H7 (cell line): ENCODE measurements at regions not wholly inside any gene's neighbourhood (a gene's known extent, or its start where the extent isn't known, plus 50 kb on each side); places are given as distances from the start of the nearest gene placed in this dataset.

Experiments used
- DNase-seq: peaks from one replicate; pipeline ENCODE4 v3.0.0; 2012
- H3K27me3 ChIP-seq: 2 replicates; pipeline ENCODE4 v1.6.0; 2011; ENCODE audit warnings: mild to moderate bottlenecking, low read length; ENCODE audit not compliant: control insufficient read depth, insufficient read depth
- H3K36me3 ChIP-seq: replicated peaks from 2 replicates; pipeline ENCODE4 v1.5.1; 2011; ENCODE audit warnings: low read length; ENCODE audit not compliant: control insufficient read depth, insufficient read depth
- H3K4me3 ChIP-seq: 2 replicates; pipeline ENCODE4 v1.5.1; 2011; ENCODE audit warnings: low read depth, mild to moderate bottlenecking, control low read depth, low read length, moderate library complexity; ENCODE audit not compliant: insufficient read depth

DNA sequence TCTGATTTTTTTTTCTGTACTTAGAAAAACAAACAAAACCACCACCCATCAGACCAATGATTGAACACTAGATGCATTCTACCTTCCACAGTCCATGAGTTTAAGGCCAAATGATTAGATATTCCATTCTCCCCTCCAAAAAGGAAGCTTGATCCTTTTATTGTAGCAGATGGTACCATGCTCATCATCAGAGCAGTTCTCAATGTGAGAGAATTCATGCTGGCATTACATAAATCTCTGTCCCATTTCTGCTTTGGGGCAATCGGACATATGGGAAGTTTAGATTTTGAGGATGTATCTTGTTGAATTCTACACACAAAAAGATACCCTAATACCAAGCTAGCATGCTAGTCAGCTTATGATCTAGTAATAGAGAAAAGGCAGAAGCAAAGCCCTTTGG is 186.6 kb downstream of the RAD51AP2 start:
- Histone ChIP-seq H3K27me3 (no peaks in the 10 kb centered on the region), H3K4me3 (no peak overlapping the region), H3K36me3 (no peaks in the 10 kb centered on the region)
- DNase-seq: no peak

DNA sequence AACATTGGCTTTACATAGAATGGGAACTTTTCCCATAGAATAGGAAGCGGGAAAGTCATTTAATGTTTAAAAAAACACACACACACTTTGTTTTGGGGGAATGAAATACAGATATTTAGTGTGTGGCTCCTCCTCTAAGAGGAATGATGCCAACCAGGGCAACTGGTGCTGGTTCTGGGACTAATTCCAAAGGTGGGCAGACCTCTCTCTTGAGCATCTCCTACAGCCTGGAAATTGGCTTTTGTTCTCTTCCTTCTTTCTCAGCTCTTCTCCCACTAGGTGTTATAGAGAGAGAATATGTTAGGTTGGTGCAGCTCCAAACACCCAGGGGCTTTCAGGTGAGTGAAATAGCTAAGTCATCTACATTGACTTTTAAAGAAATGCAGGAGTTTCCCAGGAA is 190.1 kb downstream of the RAD51AP2 start:
- Histone ChIP-seq H3K4me3 (no peak overlapping the region), H3K36me3 (no peaks in the 10 kb centered on the region), H3K27me3 (no peaks in the 10 kb centered on the region)
- no peak for DNase-seq

GRCh38 chr2:17327649-17328048 is 190.6 kb downstream of the RAD51AP2 start:
- DNase-seq: no peak
- H3K4me3 ChIP-seq: no peak overlapping the region
- H3K27me3 ChIP-seq: no peaks in the 10 kb centered on the region
- H3K36me3 ChIP-seq: no peaks in the 10 kb centered on the region

GRCh38 chr2:17326717-17327116 is 191.5 kb downstream of the RAD51AP2 start:
- no peak overlapping the region for H3K4me3 ChIP-seq
- no peak for DNase-seq
- no peaks in the 10 kb centered on the region for H3K27me3 ChIP-seq
- H3K36me3 ChIP-seq: no peaks in the 10 kb centered on the region

DNA sequence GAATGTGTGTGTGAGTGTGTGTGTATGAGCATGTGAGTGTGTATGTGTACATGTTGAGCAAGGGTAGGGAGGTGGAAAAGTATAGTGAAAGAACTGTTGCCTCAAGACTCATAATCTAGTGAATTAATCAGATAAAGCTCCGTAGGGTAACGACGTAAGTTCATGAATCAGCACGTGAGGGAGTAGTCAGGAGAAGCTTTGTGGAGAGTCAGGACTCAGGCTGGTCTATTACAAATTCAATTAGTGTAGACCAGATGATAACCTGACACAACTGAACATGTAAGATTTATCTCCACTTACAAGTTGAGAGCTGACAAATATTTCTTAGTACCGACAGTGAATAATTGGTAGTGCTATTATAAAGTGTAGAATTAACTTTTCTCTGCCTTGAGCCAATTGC is 194.5 kb downstream of the RAD51AP2 start:
- H3K4me3 ChIP-seq: no peak overlapping the region
- no peaks in the 10 kb centered on the region for H3K27me3 ChIP-seq
- no peak for DNase-seq
- no peaks in the 10 kb centered on the region for H3K36me3 ChIP-seq

DNA sequence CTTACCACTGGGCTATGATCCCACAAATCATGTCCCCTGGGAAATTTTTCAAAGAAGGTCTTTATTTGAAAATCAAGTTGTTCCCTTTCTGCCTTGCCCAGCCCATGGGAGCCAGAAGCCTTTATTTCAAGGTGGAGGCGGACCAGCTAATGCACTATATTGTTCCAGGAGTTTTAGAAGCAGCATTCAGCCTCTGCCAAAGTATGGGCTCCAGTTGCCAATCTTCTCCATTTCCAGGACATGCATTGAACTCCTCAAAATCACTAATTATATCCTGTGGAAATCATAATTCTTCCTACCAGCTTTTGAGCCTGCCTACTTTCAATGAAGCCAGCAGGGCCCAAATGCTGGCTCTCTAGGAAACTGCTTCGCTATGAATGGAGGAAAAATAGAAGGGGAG is 195.8 kb downstream of the RAD51AP2 start:
- Histone ChIP-seq H3K36me3 (no peaks in the 10 kb centered on the region), H3K4me3 (no peak overlapping the region), H3K27me3 (no peaks in the 10 kb centered on the region)
- no peak for DNase-seq

DNA sequence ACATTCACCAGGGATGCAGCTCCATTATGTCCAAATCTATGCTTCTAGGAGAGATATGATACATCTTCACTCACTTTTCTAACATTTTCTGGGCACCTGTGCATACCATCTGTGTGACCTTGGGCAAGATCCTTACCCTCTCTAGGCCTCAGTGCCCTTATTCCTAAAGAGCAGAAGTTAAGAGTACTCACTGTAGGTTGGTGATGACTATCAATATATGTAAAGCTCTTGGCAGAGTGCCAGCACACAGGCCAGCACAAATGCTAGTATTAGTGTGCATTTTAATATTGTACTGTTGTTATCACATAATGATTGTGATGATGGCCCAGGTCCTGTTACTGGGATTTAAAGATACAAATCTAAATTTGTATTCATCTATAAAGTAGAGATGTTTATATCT is 199.2 kb downstream of the RAD51AP2 start:
- Histone ChIP-seq H3K4me3 (no peak overlapping the region), H3K27me3 (no peaks in the 10 kb centered on the region), H3K36me3 (no peaks in the 10 kb centered on the region)
- DNase-seq: no peak

GRCh38 chr2:17318013-17318412 is 200.2 kb downstream of the RAD51AP2 start:
- DNase-seq: no peak
- Histone ChIP-seq H3K27me3 (no peaks in the 10 kb centered on the region), H3K36me3 (no peaks in the 10 kb centered on the region), H3K4me3 (no peak overlapping the region)

- Histone ChIP-seq H3K4me3 (no peak overlapping the region), H3K36me3 (no peaks in the 10 kb centered on the region), H3K27me3 (no peaks in the 10 kb centered on the region)
- DNase-seq: no peak
Measured at GRCh38 chr2:17317439-17317976, 200.7 kb downstream of the RAD51AP2 start.

GRCh38 chr2:17313261-17313660 is 205.0 kb downstream of the RAD51AP2 start:
- Histone ChIP-seq H3K36me3 (no peaks in the 10 kb centered on the region), H3K4me3 (no peak overlapping the region), H3K27me3 (no peaks in the 10 kb centered on the region)
- DNase-seq: no peak

DNA sequence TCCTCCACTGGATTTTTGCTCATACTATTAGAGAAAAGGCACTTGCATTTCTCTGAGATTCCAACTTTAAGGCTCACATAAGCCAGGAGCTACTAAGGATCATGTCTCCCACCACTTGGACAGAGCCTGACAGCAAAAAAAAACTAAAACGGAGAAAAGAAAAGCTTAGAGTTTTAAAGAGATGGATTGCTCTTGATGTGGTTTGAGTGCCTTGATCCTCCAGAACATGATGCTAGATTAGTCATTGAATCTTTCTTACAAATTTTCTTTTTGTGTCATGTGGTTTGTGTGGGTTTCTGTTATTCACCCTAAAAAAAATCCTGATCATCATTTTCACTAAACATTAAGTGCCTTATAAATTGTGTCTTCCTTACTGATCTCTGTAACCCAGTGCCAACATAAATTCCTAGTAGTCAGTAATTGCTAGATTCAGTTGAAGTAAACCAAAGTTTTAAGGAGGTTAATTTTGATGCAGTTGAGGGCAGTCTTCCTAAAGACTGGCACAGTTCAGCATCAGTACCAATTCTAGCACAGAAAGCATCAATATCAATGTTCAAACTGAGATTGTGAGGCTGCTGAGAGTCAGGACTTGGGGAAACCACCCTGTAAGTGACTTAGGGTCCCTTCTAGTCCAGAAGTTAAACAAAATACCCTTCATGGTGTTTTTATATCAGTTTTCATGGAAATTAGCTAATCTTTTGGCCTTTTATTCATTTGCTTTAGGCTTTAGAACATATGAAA is 206.3 kb downstream of the RAD51AP2 start:
- no peak for DNase-seq
- no peak overlapping the region for H3K4me3 ChIP-seq
- no peaks in the 10 kb centered on the region for H3K36me3 ChIP-seq
- no peaks in the 10 kb centered on the region for H3K27me3 ChIP-seq

GRCh38 chr2:17311106-17311619 is 207.1 kb downstream of the RAD51AP2 start:
- no peak overlapping the region for H3K4me3 ChIP-seq
- H3K36me3 ChIP-seq: no peaks in the 10 kb centered on the region
- H3K27me3 ChIP-seq: no peaks in the 10 kb centered on the region
- DNase-seq: peak; percentile 31

GRCh38 chr2:17309741-17310339 is 208.4 kb downstream of the RAD51AP2 start:
- peak; percentile 62 for DNase-seq

DNA sequence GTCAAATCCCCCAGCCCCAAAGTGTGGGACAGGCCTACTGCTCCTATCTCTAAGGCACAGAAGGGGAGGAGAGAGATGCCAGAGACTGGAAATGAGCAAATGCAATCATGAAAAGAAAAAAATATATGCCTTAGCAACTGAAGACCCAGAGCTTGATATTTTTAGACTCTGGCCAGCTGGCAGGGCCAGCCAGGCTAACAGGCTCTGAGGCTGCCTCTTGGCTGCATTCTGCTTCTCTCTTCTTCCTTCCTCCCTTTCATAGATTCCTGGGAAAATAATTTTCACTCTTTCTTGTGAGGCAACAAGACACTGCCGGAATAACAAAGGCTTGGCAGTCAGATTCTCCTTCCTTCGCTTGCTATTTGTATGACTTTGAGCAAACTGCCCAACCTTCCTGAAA is 209.1 kb downstream of the RAD51AP2 start:
- no peak overlapping the region for H3K4me3 ChIP-seq
- H3K27me3 ChIP-seq: no peaks in the 10 kb centered on the region
- no peak for DNase-seq
- H3K36me3 ChIP-seq: no peaks in the 10 kb centered on the region

More at GRCh38 chr2:17309741-17310339, 208.4 kb downstream of the RAD51AP2 start:
- no peaks in the 10 kb centered on the region for H3K36me3 ChIP-seq
- H3K27me3 ChIP-seq: no peaks in the 10 kb centered on the region
- no peak overlapping the region for H3K4me3 ChIP-seq

DNA sequence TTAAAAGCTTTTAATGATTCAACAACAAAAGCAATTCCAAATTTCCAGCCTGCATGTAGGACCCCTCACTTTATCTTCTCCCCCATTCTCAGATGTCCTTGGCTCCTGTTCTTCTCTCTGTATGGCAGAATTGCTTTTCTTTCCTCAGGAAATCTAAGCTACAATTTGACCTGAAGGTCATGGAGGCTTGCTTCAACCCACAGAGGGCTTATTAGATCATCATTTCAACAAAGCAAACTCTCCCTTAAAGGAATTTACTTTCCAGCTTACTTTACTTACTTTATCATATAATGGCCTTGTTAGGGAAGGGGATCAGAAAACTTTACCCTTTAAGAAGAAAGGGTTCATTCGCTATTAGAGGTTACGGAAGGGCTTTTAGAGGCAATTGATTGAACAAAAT is 211.5 kb downstream of the RAD51AP2 start:
- no peak overlapping the region for H3K4me3 ChIP-seq
- H3K27me3 ChIP-seq: no peaks in the 10 kb centered on the region
- no peaks in the 10 kb centered on the region for H3K36me3 ChIP-seq
- no peak for DNase-seq
